ENCODE measurements at regions not wholly inside any gene's neighbourhood (a gene's known extent, or its start where the extent isn't known, plus 50 kb on each side); places are given as distances from the start of the nearest gene placed in this dataset.

DNA sequence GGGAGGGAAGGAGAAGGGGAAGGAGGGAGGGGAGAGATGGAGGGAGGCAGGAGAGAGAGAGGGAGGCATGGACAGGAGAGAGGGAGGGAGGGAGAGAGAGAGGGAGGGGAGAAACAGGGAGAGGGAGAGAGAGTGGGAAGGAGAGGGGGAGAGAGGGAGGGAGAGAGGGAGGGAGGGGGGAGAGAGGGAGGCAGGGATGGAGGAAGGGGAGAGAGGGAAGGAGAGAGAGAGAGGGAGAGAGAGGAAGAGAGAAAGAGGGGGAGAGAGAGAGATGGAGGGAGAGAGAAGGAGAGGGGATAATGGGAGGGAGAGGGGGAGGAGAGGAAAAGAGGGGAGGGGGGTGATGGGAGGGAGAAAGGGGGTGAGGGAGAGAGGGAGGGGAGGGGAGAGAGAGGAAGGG, 86.8 kb upstream of the VSTM2B start:
- no peaks in the 10 kb centered on the region for H3K36me3 ChIP-seq
- no peak for DNase-seq
- H3K4me1 ChIP-seq = no peaks in the 10 kb centered on the region
- H3K27ac ChIP-seq = no peak overlapping the region
- no peak for TF ChIP-seq POLR2A (IDR thresholded peaks at IDR 0.05)
- TF ChIP-seq, protein P1, sequence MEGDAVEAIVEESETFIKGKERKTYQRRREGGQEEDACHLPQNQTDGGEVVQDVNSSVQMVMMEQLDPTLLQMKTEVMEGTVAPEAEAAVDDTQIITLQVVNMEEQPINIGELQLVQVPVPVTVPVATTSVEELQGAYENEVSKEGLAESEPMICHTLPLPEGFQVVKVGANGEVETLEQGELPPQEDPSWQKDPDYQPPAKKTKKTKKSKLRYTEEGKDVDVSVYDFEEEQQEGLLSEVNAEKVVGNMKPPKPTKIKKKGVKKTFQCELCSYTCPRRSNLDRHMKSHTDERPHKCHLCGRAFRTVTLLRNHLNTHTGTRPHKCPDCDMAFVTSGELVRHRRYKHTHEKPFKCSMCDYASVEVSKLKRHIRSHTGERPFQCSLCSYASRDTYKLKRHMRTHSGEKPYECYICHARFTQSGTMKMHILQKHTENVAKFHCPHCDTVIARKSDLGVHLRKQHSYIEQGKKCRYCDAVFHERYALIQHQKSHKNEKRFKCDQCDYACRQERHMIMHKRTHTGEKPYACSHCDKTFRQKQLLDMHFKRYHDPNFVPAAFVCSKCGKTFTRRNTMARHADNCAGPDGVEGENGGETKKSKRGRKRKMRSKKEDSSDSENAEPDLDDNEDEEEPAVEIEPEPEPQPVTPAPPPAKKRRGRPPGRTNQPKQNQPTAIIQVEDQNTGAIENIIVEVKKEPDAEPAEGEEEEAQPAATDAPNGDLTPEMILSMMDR (IDR thresholded peaks at IDR 0.05) = no peak
- no peaks in the 10 kb centered on the region for H3K27me3 ChIP-seq
- no peak overlapping the region for H3K4me3 ChIP-seq (replicated peaks in 1 of 3)
- intact Hi-C loops (cut with DNase I) = no loop called here
- no peaks in the 10 kb centered on the region for H3K9me3 ChIP-seq

- no peaks in the 10 kb centered on the region for H3K9me3 ChIP-seq
- no peak for DNase-seq
- TF ChIP-seq POLR2A (IDR thresholded peaks at IDR 0.05) = no peak
- TF ChIP-seq, protein P1 (IDR thresholded peaks at IDR 0.05) = no peak
- no peaks in the 10 kb centered on the region for H3K36me3 ChIP-seq
- WGBS, 2 donors = 86 to 97% methylated on average over 7 to 24 of the region's 34 CpGs
- no peak overlapping the region for H3K4me3 ChIP-seq (replicated peaks in 1 of 3)
- H3K27me3 ChIP-seq = no peaks in the 10 kb centered on the region
- intact Hi-C loops (cut with DNase I) = no loop called here
- no peaks in the 10 kb centered on the region for H3K4me1 ChIP-seq
- no peak overlapping the region for H3K27ac ChIP-seq
These were observed 85.9 kb upstream of the VSTM2B start for GRCh38 chr19:29439688-29440550.

- TF ChIP-seq POLR2A (IDR thresholded peaks at IDR 0.05) = no peak
- TF ChIP-seq, protein P1 (IDR thresholded peaks at IDR 0.05) = no peak
- 81% methylated on average over 7 of the region's 7 CpGs for WGBS, 2 donors
- Histone ChIP-seq H3K27me3 (no peaks in the 10 kb centered on the region), H3K9me3 (no peaks in the 10 kb centered on the region), H3K4me3 (replicated peaks in 1 of 3) (no peak overlapping the region), H3K4me1 (no peaks in the 10 kb centered on the region), H3K27ac (no peak overlapping the region), H3K36me3 (no peaks in the 10 kb centered on the region)
- intact Hi-C loops (cut with DNase I) = no loop called here
- DNase-seq = no peak
These were observed 83.7 kb upstream of the VSTM2B start for GRCh38 chr19:29442094-29442493.

GRCh38 chr19:29442910-29443309, 82.9 kb upstream of the VSTM2B start:
- H3K27ac ChIP-seq = no peak overlapping the region
- H3K4me3 ChIP-seq (replicated peaks in 1 of 3) = no peak overlapping the region
- DNase-seq = no peak
- no peaks in the 10 kb centered on the region for H3K9me3 ChIP-seq
- H3K27me3 ChIP-seq = no peaks in the 10 kb centered on the region
- 80 to 82% methylated on average over 2 to 5 of the region's 5 CpGs for WGBS, 2 donors
- H3K36me3 ChIP-seq = no peaks in the 10 kb centered on the region
- TF ChIP-seq POLR2A (IDR thresholded peaks at IDR 0.05) = no peak
- TF ChIP-seq, protein P1 (IDR thresholded peaks at IDR 0.05) = no peak
- H3K4me1 ChIP-seq = no peaks in the 10 kb centered on the region
- intact Hi-C loops (cut with DNase I) = no loop called here

DNA sequence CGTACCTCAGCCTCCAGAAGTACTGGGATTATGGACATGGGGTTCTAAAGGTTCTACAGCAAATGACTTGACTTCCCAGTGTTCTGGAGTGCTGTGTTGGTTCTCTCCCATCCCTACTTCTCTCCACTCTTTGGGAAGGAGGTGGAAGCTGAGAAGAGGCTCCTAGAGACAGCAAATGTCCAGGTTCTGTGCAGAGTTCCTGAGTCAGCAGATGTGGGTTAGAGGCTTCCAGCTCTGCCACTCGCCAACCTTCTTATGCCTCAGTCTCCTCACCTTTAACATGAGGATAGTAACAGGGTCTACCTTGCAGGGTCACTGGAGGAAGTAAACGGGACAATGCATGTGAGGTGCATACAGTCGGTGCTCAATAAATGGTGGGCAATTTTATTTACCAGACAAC, 80.5 kb upstream of the VSTM2B start:
- no peaks in the 10 kb centered on the region for H3K9me3 ChIP-seq

More for the DNA sequence above, 80.5 kb upstream of the VSTM2B start:
- H3K27me3 ChIP-seq = no peaks in the 10 kb centered on the region
- no peaks in the 10 kb centered on the region for H3K4me1 ChIP-seq
- no peak overlapping the region for H3K27ac ChIP-seq
- no peak overlapping the region for H3K4me3 ChIP-seq (replicated peaks in 1 of 3)
- WGBS, 2 donors = 75% methylated on average over 4 of the region's 4 CpGs
- no peaks in the 10 kb centered on the region for H3K36me3 ChIP-seq
- TF ChIP-seq POLR2A (IDR thresholded peaks at IDR 0.05) = no peak
- TF ChIP-seq, protein P1 (IDR thresholded peaks at IDR 0.05) = no peak
- DNase-seq = no peak
- intact Hi-C loops (cut with DNase I) = no loop called here
